IgD-negative memory B cell (primary cell): ENCODE measurements at regions not wholly inside any gene's neighbourhood (a gene's known extent, or its start where the extent isn't known, plus 50 kb on each side); places are given as distances from the start of the nearest gene placed in this dataset.

Experiments
- H3K27ac Mint-ChIP-seq, 3 donors: one replicate each; pipeline ENCODE4 v1.8.0; 2020 to 2022; ENCODE audit warnings: mild to moderate bottlenecking in 3 of 3, mixed read lengths in 3 of 3, moderate library complexity in 1 of 3
- H3K27me3 Mint-ChIP-seq: one replicate; pipeline ENCODE4 v1.8.0; 2021; ENCODE audit warnings: mixed read lengths
- H3K36me3 Mint-ChIP-seq: one replicate; pipeline ENCODE4 v1.8.0; 2020; ENCODE audit warnings: mild to moderate bottlenecking, mixed read lengths
- H3K4me1 Mint-ChIP-seq, 3 donors: one replicate each; pipeline ENCODE4 v1.8.0; 2020 to 2022; ENCODE audit warnings: mixed read lengths in 3 of 3, mild to moderate bottlenecking in 1 of 3
- H3K4me3 Mint-ChIP-seq, 4 donors: one replicate each; pipeline ENCODE4 v1.8.0; 2020 to 2022; ENCODE audit warnings: mild to moderate bottlenecking in 4 of 4, mixed read lengths in 4 of 4, moderate library complexity in 3 of 4
- H3K9me3 Mint-ChIP-seq, 3 donors: one replicate each; pipeline ENCODE4 v1.8.0; 2020 to 2021; ENCODE audit warnings: mixed read lengths in 3 of 3, mild to moderate bottlenecking in 1 of 3

DNA sequence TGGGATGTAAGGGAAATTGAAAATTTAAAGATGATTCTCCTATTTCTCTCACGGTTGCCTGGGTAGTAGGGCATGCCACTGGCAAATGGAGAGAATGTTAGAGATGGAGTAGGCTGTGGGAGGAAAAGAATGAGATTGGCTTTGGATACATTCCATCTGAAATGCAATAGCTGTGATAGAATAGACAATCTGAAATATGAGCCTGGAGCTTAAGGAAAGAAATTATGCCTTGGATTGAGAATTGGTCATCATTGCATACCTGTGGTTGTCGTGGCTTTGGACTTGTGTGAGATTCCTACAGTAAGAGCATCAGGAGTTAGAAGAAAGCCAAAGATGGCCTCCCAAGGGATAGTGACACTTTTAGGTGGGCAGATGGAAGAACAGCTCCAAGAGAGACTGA, 305.1 kb upstream of the SLC10A2 start:
- Mint-ChIP-seq H3K27ac (no peak overlapping the region), H3K36me3 (no peaks in the 10 kb centered on the region), H3K4me1 (no peaks in the 10 kb centered on the region), H3K9me3 (no peaks in the 10 kb centered on the region), H3K27me3 (no peaks in the 10 kb centered on the region), H3K4me3 (no peak overlapping the region)

DNA sequence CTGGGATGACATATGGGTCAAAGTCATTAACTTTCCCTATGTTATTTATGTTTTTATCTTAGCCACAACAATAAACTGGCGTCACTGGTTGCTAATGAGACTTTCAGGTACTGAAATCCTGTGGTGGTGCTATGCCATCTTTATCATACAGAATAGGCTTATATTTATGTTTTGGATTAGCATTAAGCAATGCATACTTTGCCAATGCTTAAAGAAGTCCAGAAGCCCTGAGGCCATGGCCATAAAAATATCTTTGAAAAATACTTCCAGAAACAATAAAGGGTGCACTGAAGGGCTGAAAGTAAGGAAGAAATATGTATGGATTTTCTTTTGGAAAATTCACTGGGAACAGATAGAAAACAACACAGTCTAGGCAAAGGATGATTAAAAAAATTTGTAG, 304.6 kb upstream of the SLC10A2 start:
- Mint-ChIP-seq H3K27ac (no peak overlapping the region), H3K36me3 (no peaks in the 10 kb centered on the region), H3K27me3 (no peaks in the 10 kb centered on the region), H3K9me3 (no peaks in the 10 kb centered on the region), H3K4me3 (no peak overlapping the region), H3K4me1 (no peaks in the 10 kb centered on the region)

DNA sequence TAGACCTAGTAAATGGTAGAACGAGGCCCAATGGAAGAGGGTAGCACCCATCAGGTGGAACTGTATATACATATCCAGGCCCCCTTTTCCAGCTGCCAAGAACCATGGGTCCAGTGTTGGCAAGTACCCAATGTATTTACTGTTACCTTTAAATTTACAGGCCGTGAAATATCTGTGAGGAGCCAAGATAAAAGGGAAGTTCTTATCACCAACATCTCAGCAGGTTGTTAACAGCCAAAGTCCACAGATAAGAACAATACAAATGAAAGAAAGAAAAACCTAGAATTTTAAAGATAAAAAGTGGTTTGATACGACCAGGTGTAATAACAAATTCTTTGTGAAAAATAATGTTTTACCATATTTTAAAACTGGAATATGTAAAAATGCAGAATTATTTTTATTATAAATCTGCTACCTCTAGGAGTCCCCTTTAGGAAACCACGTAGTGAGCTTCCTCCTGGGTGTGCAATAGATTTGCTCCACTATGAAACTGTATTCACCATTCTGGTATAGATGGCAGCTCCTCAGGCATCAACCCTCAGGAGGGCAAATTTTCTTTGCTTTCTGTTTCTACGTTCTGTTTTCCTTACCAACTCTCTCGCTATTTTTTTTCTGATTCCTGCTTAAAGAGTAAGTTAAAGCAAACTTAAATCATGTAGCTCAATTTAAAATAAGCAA, 292.2 kb upstream of the SLC10A2 start:
- Mint-ChIP-seq H3K4me1 (no peaks in the 10 kb centered on the region), H3K27ac (no peak overlapping the region), H3K4me3 (no peak overlapping the region), H3K36me3 (no peaks in the 10 kb centered on the region), H3K9me3 (peaks cover 0 to 3% (median 0%) of the 10 kb centered on the region in 3 donors), H3K27me3 (no peaks in the 10 kb centered on the region)

DNA sequence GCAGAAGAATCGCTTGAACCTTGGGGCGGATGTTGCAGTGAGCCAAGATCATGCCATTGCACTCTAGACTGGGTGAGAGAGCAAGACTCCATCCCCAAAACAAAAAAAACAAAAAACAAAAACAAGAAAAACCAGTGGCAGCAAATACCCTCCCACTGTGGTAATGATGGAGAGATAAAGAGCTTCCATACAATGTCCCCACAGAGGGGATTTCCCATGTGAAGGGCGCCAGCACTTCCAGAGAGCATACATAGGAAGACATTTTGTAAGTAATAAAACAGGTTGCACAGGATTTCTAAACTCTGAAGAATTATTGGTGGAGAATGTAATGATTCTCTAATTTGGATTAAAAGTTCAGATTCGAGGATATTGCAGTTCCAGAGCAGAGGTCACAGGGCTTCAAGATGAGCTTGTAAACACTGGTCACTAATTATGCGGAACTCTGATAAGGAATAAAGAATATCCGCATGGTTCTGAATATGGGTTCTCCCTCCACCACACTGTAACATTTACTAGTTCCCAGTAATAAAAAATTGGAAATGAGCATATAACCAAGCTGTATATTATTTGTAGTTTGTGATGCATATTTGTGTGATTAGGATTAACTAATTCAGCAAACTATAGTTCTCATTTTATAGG, 290.1 kb upstream of the SLC10A2 start:
- H3K27ac Mint-ChIP-seq = no peak overlapping the region
- H3K4me1 Mint-ChIP-seq = no peaks in the 10 kb centered on the region
- no peaks in the 10 kb centered on the region for H3K27me3 Mint-ChIP-seq
- H3K4me3 Mint-ChIP-seq = peak overlapping the region in 1 of 4 donors; percentile 32
- no peaks in the 10 kb centered on the region for H3K36me3 Mint-ChIP-seq
- peaks cover 0 to 4% (median 0%) of the 10 kb centered on the region in 3 donors for H3K9me3 Mint-ChIP-seq

DNA sequence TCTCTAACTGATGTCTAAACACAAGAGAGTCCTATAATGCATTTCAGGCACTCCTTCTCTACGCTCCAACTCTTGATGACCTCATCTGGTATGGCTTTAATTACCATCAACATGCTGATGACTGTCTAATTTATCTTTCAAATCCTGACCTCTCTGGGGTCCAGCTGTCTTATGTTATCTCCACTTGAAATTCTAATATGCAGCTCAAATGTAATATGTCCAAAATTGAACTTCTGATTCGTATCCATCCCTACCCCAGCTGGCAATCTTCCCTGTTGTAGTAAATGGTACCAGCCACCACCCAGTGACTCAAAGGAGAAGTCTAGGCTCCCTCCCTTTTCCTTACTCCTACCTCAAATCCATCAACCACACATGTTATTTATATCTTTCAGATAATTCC, 288.0 kb upstream of the SLC10A2 start:
- no peaks in the 10 kb centered on the region for H3K4me1 Mint-ChIP-seq

DNA sequence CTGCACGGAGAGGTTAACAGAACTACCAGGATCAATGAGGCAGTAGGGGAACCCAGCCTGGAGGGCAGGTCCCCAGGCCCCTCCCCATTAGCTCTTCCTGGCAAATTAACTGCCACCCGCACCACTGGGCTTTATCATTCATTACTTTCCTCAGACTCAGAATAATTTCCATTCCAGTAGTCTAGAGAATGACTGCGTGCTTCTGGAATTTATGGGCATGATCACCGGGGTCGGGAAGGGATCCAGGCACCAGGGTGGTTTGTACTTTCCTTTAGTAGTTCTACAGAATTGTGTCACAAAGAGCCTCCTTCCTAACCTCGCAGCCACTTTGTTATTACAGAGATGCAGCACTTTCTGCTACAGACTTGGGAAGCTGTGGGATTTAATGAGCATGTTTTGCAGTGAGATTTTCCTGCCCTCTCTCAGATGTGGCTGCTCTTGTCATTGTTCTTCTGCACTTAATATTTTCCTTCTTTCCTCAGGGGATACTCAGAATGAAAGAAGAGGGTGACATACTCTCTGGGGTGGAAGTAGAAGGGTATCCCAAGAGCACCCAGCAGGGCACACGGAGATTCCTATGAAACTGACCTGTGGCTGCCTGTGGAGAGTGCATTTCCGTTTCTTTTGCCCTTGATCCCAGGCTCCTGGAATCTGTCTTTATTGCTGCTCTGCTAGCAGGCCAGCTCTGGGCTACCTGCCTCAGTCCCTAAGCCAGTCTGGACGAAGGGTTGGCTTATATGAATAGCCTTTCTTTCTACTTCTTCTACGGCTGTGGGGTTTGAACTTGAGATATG, 285.0 kb upstream of the SLC10A2 start:
- H3K27ac Mint-ChIP-seq = no peak overlapping the region
- H3K4me3 Mint-ChIP-seq = no peak overlapping the region
- H3K4me1 Mint-ChIP-seq = no peaks in the 10 kb centered on the region
- no peaks in the 10 kb centered on the region for H3K36me3 Mint-ChIP-seq
- H3K27me3 Mint-ChIP-seq = no peaks in the 10 kb centered on the region
- H3K9me3 Mint-ChIP-seq = peaks cover 0 to 4% (median 4%) of the 10 kb centered on the region in 3 donors

More for the DNA sequence above, 288.0 kb upstream of the SLC10A2 start:
- Mint-ChIP-seq H3K4me3 (no peak overlapping the region), H3K36me3 (no peaks in the 10 kb centered on the region), H3K27ac (no peak overlapping the region), H3K27me3 (no peaks in the 10 kb centered on the region), H3K9me3 (peaks cover 0 to 4% (median 0%) of the 10 kb centered on the region in 3 donors)

DNA sequence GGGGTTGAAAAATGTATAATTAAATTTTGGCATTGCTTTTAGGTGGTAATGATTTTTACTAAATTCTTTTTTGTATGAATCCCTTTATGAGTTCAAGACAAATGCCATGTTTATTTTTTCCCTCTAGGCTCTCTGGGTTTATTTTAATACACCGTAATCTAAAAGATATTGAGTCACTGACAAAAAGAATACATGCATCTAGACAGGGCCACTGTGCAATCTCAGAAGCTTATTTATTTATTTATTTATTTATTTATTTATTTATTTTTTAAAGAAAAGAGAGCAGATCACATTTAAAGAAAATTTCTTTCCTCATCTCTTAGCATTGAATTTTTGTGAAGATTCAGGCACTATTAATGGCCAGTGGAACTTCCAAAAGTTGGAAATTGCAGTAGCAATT, 283.9 kb upstream of the SLC10A2 start:
- H3K27me3 Mint-ChIP-seq = no peaks in the 10 kb centered on the region

DNA sequence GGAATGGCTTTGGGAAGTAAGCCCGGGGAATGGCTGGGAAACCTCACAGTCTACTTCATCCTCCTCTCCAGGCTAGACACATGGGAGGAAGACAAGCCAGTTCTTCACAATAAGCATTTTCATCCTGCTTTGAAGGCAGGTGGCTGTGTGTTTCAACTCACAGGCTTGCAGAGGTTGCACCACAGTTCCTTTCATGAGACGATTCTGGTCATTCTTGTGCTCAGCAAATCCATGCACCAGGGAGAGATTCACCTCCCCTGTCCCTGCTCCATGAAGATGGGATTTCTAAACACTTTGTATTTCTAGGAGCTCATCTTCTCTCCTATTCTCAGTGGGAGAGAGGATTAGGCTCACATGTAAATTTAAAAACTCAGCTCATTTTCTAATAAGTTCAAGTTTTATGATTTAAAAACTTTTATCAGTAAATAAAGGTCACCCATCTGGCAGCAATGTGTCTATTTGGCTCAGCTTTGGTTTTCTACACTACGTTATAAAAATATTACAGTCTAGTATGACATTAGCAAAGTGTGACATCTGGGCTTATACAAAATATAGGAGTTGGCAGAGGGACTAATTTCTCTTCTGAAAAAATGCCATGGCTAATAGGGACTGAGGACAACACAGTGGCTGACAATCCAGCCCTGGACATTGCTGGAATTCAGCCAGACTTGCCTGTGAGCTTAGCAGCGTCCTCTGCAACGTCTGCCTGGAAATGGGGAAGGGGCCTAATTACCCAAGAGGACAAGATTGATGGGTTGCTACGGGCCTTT, 283.2 kb upstream of the SLC10A2 start:
- no peak overlapping the region for H3K4me3 Mint-ChIP-seq
- no peaks in the 10 kb centered on the region for H3K36me3 Mint-ChIP-seq
- H3K9me3 Mint-ChIP-seq = peaks cover 0 to 12% (median 5%) of the 10 kb centered on the region in 3 donors
- H3K27me3 Mint-ChIP-seq = no peaks in the 10 kb centered on the region
- H3K27ac Mint-ChIP-seq = no peak overlapping the region
- H3K4me1 Mint-ChIP-seq = no peaks in the 10 kb centered on the region

More for the DNA sequence above, 283.9 kb upstream of the SLC10A2 start:
- Mint-ChIP-seq H3K27ac (no peak overlapping the region), H3K4me1 (no peaks in the 10 kb centered on the region), H3K9me3 (peaks cover 0 to 4% (median 3%) of the 10 kb centered on the region in 3 donors), H3K36me3 (no peaks in the 10 kb centered on the region), H3K4me3 (no peak overlapping the region)

DNA sequence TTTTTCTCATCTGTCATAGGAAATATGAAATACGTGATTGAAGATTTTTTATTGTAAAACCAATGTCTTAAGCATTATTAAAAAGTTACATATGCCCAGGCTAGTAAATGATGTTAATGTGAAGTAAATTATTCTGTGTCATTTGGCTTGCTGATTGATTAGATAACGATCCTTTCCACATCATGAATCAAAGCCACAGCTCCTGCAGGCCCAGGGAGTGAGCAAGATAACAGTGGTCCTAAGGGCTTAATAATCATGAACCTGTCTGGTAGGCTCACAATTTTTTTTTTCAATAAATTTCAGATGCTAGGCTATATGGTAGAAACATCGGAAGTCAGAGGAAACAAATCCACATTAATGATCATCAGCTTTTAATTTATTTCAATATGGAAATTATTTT, 269.0 kb upstream of the SLC10A2 start:
- H3K27me3 Mint-ChIP-seq = no peaks in the 10 kb centered on the region
- H3K4me1 Mint-ChIP-seq = no peaks in the 10 kb centered on the region
- H3K4me3 Mint-ChIP-seq = no peak overlapping the region
- H3K36me3 Mint-ChIP-seq = peaks cover 2% of the 10 kb centered on the region
- no peak overlapping the region for H3K27ac Mint-ChIP-seq
- H3K9me3 Mint-ChIP-seq = peaks cover under 1 to 6% (median 2%) of the 10 kb centered on the region in 3 donors

DNA sequence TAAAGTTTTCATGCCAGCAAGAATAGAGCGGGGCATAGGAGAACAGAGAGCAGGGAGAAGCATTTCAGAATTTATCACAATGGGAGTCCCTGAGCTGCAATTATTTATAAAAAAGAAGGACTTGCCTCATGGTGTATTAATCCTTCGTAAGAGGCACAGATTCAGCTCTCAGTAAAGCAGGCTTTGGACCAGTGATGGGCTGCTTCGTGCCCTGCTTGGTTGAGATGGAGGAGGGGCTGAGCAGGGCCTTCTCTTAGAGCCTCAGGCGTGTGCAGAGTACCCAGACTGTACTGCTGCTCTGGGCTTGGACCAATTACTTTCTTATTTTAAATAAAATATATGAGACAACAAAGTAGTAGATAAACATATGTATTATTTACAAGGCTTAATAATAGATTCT, 265.7 kb upstream of the SLC10A2 start:
- H3K27ac Mint-ChIP-seq = no peak overlapping the region
- H3K4me3 Mint-ChIP-seq = no peak overlapping the region
- H3K4me1 Mint-ChIP-seq = no peaks in the 10 kb centered on the region
- H3K36me3 Mint-ChIP-seq = peaks cover 2% of the 10 kb centered on the region
- peaks cover 0 to 6% (median 2%) of the 10 kb centered on the region in 3 donors for H3K9me3 Mint-ChIP-seq
- H3K27me3 Mint-ChIP-seq = no peaks in the 10 kb centered on the region

DNA sequence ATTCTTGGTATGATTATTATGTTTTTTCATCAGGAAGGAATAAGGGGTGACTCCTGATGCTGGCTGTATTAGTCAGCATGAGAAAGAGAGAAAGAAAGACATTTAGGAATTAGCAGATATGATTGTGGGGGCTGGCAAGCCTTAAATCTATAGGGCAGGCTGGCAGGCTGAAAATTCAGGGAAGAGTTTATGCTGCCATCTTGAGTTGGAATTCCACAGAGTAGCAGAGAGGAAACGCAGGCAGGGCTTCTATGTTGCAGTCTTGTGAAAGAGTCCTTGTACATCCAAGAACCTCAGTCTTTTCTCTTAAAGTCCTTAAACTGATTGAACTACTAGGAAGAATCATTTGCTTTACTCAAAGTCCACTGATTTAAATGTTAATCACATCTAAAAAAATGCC, 262.7 kb upstream of the SLC10A2 start:
- peaks cover 2% of the 10 kb centered on the region for H3K36me3 Mint-ChIP-seq
- no peaks in the 10 kb centered on the region for H3K4me1 Mint-ChIP-seq
- no peak overlapping the region for H3K27ac Mint-ChIP-seq
- H3K4me3 Mint-ChIP-seq = no peak overlapping the region
- no peaks in the 10 kb centered on the region for H3K27me3 Mint-ChIP-seq
- peaks cover 0 to 3% (median 2%) of the 10 kb centered on the region in 3 donors for H3K9me3 Mint-ChIP-seq

DNA sequence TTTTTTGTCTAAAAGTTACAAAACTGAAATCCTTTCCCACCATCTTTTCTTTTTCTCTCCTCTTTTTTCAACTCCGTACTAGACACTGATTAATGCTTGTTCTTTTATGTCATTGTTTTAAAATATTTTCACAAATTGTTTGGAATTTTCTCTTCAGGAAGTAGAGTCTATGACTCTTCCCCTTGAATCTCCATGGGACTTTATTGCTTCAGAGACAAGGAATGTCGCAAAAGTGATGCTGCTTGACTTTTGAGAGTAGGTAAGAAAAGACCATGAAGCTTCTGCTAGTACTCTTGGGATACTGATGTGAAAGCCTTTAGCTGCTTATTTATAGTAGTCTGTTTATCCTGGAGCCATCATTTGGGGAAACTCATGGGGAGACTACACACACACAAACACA, 260.1 kb upstream of the SLC10A2 start:
- no peak overlapping the region for H3K27ac Mint-ChIP-seq
- H3K27me3 Mint-ChIP-seq = no peaks in the 10 kb centered on the region
- H3K36me3 Mint-ChIP-seq = no peaks in the 10 kb centered on the region
- H3K4me3 Mint-ChIP-seq = no peak overlapping the region
- H3K9me3 Mint-ChIP-seq = peaks cover 0 to 7% (median 2%) of the 10 kb centered on the region in 3 donors
- no peaks in the 10 kb centered on the region for H3K4me1 Mint-ChIP-seq

DNA sequence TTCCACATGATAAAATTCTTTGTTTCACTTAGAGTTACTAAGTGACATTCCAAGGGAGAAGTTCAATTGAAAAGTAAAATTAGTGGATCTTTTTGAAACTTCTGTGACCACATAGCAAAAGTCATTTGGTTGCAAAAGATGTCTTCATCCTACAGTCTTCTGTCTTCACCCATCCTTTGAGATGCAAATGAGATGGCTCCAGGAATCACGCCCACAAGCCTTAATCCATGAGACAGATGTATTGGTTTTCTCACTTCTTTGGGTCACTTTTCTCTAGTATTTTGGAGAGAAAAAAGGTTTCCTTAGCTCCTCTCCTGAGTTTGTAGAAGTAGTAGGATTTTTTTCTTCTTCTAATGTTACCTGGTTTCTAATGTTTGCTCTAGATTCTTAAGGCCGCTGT, 259.5 kb upstream of the SLC10A2 start:
- Mint-ChIP-seq H3K27me3 (no peaks in the 10 kb centered on the region), H3K27ac (no peak overlapping the region), H3K9me3 (peaks cover 0 to 7% (median 2%) of the 10 kb centered on the region in 3 donors), H3K4me3 (no peak overlapping the region), H3K4me1 (no peaks in the 10 kb centered on the region), H3K36me3 (no peaks in the 10 kb centered on the region)

DNA sequence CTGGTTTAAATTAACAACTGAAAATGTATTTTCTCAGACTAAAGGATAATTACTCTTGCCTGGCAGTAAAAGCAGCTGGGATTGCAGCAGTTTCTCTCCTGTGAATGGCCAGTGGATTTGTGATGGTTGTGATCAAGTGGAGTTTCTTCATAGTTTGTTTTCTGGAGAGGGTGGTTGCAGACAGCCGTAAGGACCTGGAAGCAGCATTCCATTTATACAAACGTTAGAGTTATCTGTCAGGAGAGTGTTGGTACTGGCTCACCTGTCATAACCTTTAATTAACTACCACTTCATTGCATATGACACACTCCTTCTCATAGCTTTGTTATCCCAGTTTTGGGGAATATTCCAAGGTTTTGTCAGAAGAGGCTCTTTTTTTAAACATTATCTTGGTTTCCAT, 258.4 kb upstream of the SLC10A2 start:
- Mint-ChIP-seq H3K4me1 (no peaks in the 10 kb centered on the region), H3K27ac (no peak overlapping the region), H3K27me3 (no peaks in the 10 kb centered on the region), H3K4me3 (no peak overlapping the region), H3K36me3 (no peaks in the 10 kb centered on the region), H3K9me3 (peaks cover 0 to 7% (median 2%) of the 10 kb centered on the region in 3 donors)

DNA sequence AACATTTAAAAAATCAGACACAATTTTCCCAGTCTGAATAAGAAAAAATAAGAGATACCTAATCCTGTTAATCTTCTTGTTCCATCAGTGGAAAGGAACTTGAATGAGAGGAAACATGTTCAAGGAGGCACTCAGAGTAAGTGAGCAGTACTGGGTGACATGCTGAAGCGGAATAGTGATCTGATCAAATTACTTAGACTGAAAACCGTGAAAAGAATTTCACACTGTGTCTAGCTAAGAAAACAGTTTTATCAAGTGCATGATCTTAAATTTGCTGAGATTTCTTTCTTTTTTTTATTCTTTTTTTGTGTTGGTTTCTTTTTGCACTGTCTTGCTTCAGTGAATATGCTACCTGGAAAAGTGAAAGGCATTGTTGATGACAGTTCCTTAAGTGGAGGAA, 249.5 kb upstream of the SLC10A2 start:
- no peaks in the 10 kb centered on the region for H3K4me1 Mint-ChIP-seq
- no peaks in the 10 kb centered on the region for H3K36me3 Mint-ChIP-seq
- no peak overlapping the region for H3K27ac Mint-ChIP-seq
- no peaks in the 10 kb centered on the region for H3K27me3 Mint-ChIP-seq
- H3K4me3 Mint-ChIP-seq = no peak overlapping the region
- peaks cover 0 to 3% (median 0%) of the 10 kb centered on the region in 3 donors for H3K9me3 Mint-ChIP-seq
